OCI-LY7 (cell line): ENCODE measurements at regions not wholly inside any gene's neighbourhood (a gene's known extent, or its start where the extent isn't known, plus 50 kb on each side); places are given as distances from the start of the nearest gene placed in this dataset.

Experiments used
- BruUV-seq: library from RNA; stranded (reverse); fragments of 400-500 nt; replicated peaks from 2 replicates; lab custom pipeline; 2021; lab: Mats Ljungman, UMichigan
- CTCF ChIA-PET: fragments of 300-600 bp; sonication (Branson Sonifier 250); formaldehyde crosslinking; loops from one replicate; lab custom pipeline; 2022; ENCODE audit warnings: antibody characterized with exemption; ENCODE audit not compliant: unreplicated experiment; lab: Charles Lee
- POLR2A ChIA-PET: fragments of 300-600 bp; sonication (Branson Sonifier 250); formaldehyde crosslinking; loops from one replicate; lab custom pipeline; 2022; ENCODE audit warnings: antibody characterized with exemption; lab: Charles Lee
- DNase-seq: peaks from one replicate; pipeline ENCODE4 v3.0.0-alpha.2; 2015; ENCODE audit warnings: low spot score
- H2AFZ ChIP-seq: fragments of 200-600 bp; sonication (generic), shearing (Covaris generic); 2 replicates; pipeline ENCODE4 v1.6.1; 2014; ENCODE audit warnings: mild to moderate bottlenecking, antibody characterized with exemption, low read length, moderate library complexity
- H3K27ac ChIP-seq: fragments of 200-600 bp; sonication (generic); 2 replicates; pipeline ENCODE4 v1.5.1; 2014; ENCODE audit warnings: mixed run types, low read depth, mild to moderate bottlenecking, moderate library complexity, low read length, inconsistent platforms; ENCODE audit not compliant: poor library complexity, severe bottlenecking
- H3K36me3 ChIP-seq: fragments of 200-600 bp; sonication (generic); 2 replicates; pipeline ENCODE4 v1.6.1; 2014; ENCODE audit warnings: mild to moderate bottlenecking, antibody characterized with exemption, low read length, moderate library complexity, mixed read lengths; ENCODE audit not compliant: insufficient read depth
- H3K4me1 ChIP-seq: fragments of 200-600 bp; sonication (generic); 2 replicates; pipeline ENCODE4 v1.5.1; 2014; ENCODE audit warnings: mild to moderate bottlenecking, low read length; ENCODE audit not compliant: insufficient read depth, poor library complexity, severe bottlenecking
- H3K4me2 ChIP-seq: fragments of 200-600 bp; sonication (generic); 2 replicates; pipeline ENCODE4 v1.6.1; 2014; ENCODE audit warnings: mild to moderate bottlenecking, low read length
- H3K4me3 ChIP-seq: fragments of 200-600 bp; sonication (generic); 2 replicates; pipeline ENCODE4 v1.5.1; 2014; ENCODE audit warnings: mild to moderate bottlenecking, low read depth, low read length; ENCODE audit not compliant: poor library complexity, severe bottlenecking
- H3K79me2 ChIP-seq: fragments of 200-600 bp; sonication (generic); 2 replicates; pipeline ENCODE4 v1.6.1; 2016; ENCODE audit warnings: low read depth, mild to moderate bottlenecking, low read length, moderate library complexity, mixed read lengths; ENCODE audit not compliant: insufficient read depth
- H3K9me2 ChIP-seq: fragments of 200-600 bp; sonication (generic); 2 replicates; pipeline ENCODE4 v1.6.1; 2016; ENCODE audit warnings: mild to moderate bottlenecking, low read length, mixed read lengths; ENCODE audit not compliant: insufficient read depth
- H3K9me3 ChIP-seq: fragments of 200-600 bp; sonication (generic); 2 replicates; pipeline ENCODE4 v1.6.1; 2014; ENCODE audit warnings: mild to moderate bottlenecking, mixed run types, low read length, mixed read lengths
- H4K20me1 ChIP-seq: fragments of 200-600 bp; sonication (generic); 2 replicates; pipeline ENCODE4 v1.6.1; 2014; ENCODE audit warnings: mild to moderate bottlenecking, antibody characterized with exemption, low read length, moderate library complexity, mixed read lengths; ENCODE audit not compliant: insufficient read depth
- EZH2phosphoT487 ChIP-seq: fragments of 200-600 bp; sonication (generic); IDR thresholded peaks from 2 replicates; pipeline ENCODE4 v1.6.1; 2018; ENCODE audit warnings: low read depth, borderline replicate concordance, mild to moderate bottlenecking, mixed run types, antibody characterized with exemption, low read length, moderate library complexity, mixed read lengths
- intact Hi-C: fragments of 100-400 bp; cut with micrococcal nuclease; formaldehyde crosslinking; loops from one replicate; pipeline ENCODE4 v1.10.0; 2022; ENCODE audit not compliant: unreplicated experiment
- TF ChIP-seq, protein P1 (sequence below): fragments of 200-600 bp; sonication (generic); conservative IDR thresholded peaks from 2 replicates; pipeline ENCODE4 v1.5.1; 2014; ENCODE audit warnings: mild to moderate bottlenecking, antibody characterized with exemption, low read length, moderate library complexity, mixed read lengths

DNA sequence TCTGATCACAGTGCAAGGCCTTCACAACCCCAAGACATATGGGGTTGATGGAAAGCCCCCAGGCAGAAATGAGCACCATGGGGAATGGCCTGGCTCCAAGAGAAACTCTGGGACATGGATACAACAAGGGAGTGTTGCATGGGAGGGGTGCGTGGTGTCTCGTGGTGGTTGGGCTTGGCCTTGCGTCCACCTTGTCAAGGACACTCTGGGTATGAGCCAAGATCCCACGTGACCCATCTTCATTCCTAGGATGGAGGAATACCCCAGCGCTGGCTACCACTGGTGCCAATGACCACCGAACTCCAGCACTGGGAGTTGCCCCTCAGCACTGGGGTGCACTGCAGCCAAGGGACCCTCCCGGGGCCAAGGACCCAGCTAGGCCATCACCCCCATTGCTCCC, 267.5 kb upstream of the AGTR2 start:
- Histone ChIP-seq H3K27ac (no peak overlapping the region), H3K9me3 (no peaks in the 10 kb centered on the region), H4K20me1 (no peaks in the 10 kb centered on the region), H3K4me1 (no peaks in the 10 kb centered on the region), H3K36me3 (no peaks in the 10 kb centered on the region), H3K4me3 (no peak overlapping the region), H3K79me2 (no peaks in the 10 kb centered on the region), H2AFZ (no peak overlapping the region), H3K9me2 (no peaks in the 10 kb centered on the region), H3K4me2 (no peak overlapping the region)
- POLR2A ChIA-PET, result no interaction called here
- BruUV-seq, result no TSS peak
- CTCF ChIA-PET, result no interaction called here
- DNase-seq, result no peak
- TF ChIP-seq, protein P1, sequence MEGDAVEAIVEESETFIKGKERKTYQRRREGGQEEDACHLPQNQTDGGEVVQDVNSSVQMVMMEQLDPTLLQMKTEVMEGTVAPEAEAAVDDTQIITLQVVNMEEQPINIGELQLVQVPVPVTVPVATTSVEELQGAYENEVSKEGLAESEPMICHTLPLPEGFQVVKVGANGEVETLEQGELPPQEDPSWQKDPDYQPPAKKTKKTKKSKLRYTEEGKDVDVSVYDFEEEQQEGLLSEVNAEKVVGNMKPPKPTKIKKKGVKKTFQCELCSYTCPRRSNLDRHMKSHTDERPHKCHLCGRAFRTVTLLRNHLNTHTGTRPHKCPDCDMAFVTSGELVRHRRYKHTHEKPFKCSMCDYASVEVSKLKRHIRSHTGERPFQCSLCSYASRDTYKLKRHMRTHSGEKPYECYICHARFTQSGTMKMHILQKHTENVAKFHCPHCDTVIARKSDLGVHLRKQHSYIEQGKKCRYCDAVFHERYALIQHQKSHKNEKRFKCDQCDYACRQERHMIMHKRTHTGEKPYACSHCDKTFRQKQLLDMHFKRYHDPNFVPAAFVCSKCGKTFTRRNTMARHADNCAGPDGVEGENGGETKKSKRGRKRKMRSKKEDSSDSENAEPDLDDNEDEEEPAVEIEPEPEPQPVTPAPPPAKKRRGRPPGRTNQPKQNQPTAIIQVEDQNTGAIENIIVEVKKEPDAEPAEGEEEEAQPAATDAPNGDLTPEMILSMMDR, result no peak
- no peak for TF ChIP-seq EZH2phosphoT487
- intact Hi-C loops, result no loop called here

DNA sequence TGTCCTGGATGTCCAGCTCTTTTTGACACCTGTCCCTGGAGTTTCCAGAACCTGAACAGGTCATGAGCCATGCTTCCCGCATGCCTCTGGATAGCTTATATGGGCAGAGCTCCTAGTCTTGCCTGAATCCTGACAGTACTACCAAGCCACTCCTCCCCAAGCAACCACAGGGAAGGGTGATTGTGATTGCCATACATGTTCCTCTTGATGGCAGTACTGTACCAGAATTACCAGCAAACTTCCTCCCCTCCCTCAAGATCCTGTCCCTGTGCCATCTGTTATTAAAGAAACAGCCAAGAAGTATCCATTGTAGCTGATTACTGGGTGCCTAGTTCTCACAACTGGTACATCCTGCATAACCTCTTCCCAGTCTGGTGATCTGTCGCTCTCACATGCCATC, 264.3 kb upstream of the AGTR2 start:
- no peak for DNase-seq
- POLR2A ChIA-PET, result interaction anchor here (0.5 kb wide), 1 partner anchor 1859 kb away, joined by 4 read pairs; no protein-coding TSS in a partner anchor
- Histone ChIP-seq H3K4me2 (no peak overlapping the region), H2AFZ (no peak overlapping the region), H3K9me3 (no peaks in the 10 kb centered on the region), H3K79me2 (no peaks in the 10 kb centered on the region), H3K4me1 (no peaks in the 10 kb centered on the region), H3K4me3 (no peak overlapping the region), H3K9me2 (no peaks in the 10 kb centered on the region), H3K36me3 (no peaks in the 10 kb centered on the region), H3K27ac (no peak overlapping the region), H4K20me1 (no peaks in the 10 kb centered on the region)
- intact Hi-C loops, result no loop called here
- TF ChIP-seq EZH2phosphoT487, result no peak
- TF ChIP-seq, protein P1, result no peak
- BruUV-seq, result no TSS peak
- CTCF ChIA-PET, result no interaction called here

DNA sequence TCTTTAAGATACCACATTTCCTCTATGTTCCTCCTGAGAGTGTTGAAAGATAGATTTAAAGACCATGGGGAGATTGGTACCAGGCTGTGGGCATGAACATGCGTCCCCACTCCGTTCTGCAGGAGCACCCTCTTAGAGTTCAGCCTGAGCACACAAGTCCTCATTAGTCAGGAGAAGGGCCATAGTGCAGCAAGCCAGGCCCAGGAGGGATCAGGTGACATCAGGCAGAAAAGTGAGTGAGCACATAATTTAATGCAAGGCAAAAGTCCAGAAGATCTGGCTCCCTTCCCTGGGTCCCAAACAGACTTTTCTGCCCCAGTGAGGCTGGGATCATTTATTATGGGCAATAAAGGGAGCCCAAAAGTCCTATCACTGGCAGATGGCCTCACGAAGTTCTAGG, 263.7 kb upstream of the AGTR2 start:
- Histone ChIP-seq H3K9me3 (no peaks in the 10 kb centered on the region), H3K79me2 (no peaks in the 10 kb centered on the region), H3K4me3 (no peak overlapping the region), H3K36me3 (no peaks in the 10 kb centered on the region), H3K4me1 (no peaks in the 10 kb centered on the region), H4K20me1 (no peaks in the 10 kb centered on the region), H2AFZ (no peak overlapping the region), H3K27ac (no peak overlapping the region), H3K4me2 (no peak overlapping the region), H3K9me2 (no peaks in the 10 kb centered on the region)
- TF ChIP-seq, protein P1, result no peak
- no peak for TF ChIP-seq EZH2phosphoT487
- DNase-seq, result no peak
- CTCF ChIA-PET, result no interaction called here
- POLR2A ChIA-PET, result no interaction called here
- BruUV-seq, result no TSS peak
- intact Hi-C loops, result no loop called here
